HEK293 (cell line): ENCODE measurements at regions not wholly inside any gene's neighbourhood (a gene's known extent, or its start where the extent isn't known, plus 50 kb on each side); places are given as distances from the start of the nearest gene placed in this dataset.

Experiments used
- CTCF ChIA-PET: fragments of 350-600 bp; formaldehyde crosslinking; extraction: SDS; loops from one replicate; lab custom pipeline; 2021; ENCODE audit warnings: antibody characterized with exemption; lab: Yijun Ruan, JAX
- POLR2A ChIA-PET: fragments of 300-600 bp; formaldehyde crosslinking; extraction: SDS; loops from one replicate; lab custom pipeline; 2020; ENCODE audit warnings: antibody characterized with exemption, inconsistent platforms; lab: Yijun Ruan, JAX
- H3K27ac ChIP-seq: fragments of 200-500 bp; sonication (Bioruptor generic); 2 replicates; pipeline ENCODE4 v1.5.1; 2014; ENCODE audit warnings: low read depth, low read length, control low read depth, inconsistent platforms; ENCODE audit errors: extremely low read depth
- H3K36me3 ChIP-seq, 2 experiments: fragments of 200-500 bp in 1 of 2; sonication (Bioruptor generic) in 1 of 2; 1 replicate in 1 of 2; 2 replicates in 1 of 2; pipeline ENCODE4 v1.5.1; 2014 to 2017; ENCODE audit warnings: inconsistent platforms in 2 of 2, low read length in 2 of 2; ENCODE audit not compliant: control insufficient read depth in 2 of 2, insufficient read depth in 1 of 2
- H3K4me1 ChIP-seq: fragments of 200-500 bp; sonication (Bioruptor generic); 2 replicates; pipeline ENCODE4 v1.5.1; 2014; ENCODE audit warnings: mild to moderate bottlenecking, low read length, inconsistent platforms; ENCODE audit not compliant: control insufficient read depth, insufficient read depth
- H3K4me3 ChIP-seq: 2 replicates; pipeline ENCODE4 v1.5.1; 2011; ENCODE audit warnings: low read depth, mild to moderate bottlenecking, control low read depth, low read length, moderate library complexity
- H3K9me3 ChIP-seq: fragments of 200-500 bp; sonication (Bioruptor generic); 2 replicates; pipeline ENCODE4 v1.5.1; 2014; ENCODE audit warnings: low read depth, low read length, inconsistent platforms; ENCODE audit not compliant: control insufficient read depth, insufficient read depth
- GLI2 ChIP-seq: fragments of 450-650 bp; formaldehyde crosslinking; IDR thresholded peaks from 2 replicates; pipeline ENCODE4; 2017; ENCODE audit warnings: missing biosample characterization, missing genetic modification characterization, low read depth, borderline replicate concordance
- KLF10 ChIP-seq: fragments of 450-650 bp; IDR thresholded peaks from 2 replicates; pipeline ENCODE4 v1.5.1; 2018; ENCODE audit warnings: missing biosample characterization, mild to moderate bottlenecking, missing genetic modification characterization
- PRDM1 ChIP-seq: fragments of 450-650 bp; formaldehyde crosslinking; IDR thresholded peaks from 2 replicates; pipeline ENCODE4; 2016; ENCODE audit warnings: missing biosample characterization, missing genetic modification characterization
- PRDM2 ChIP-seq: fragments of 450-650 bp; formaldehyde crosslinking; IDR thresholded peaks from 2 replicates; pipeline ENCODE4 v1.5.1; 2016; ENCODE audit warnings: missing biosample characterization, missing genetic modification characterization, borderline replicate concordance
- ZBTB17 ChIP-seq: fragments of 450-650 bp; formaldehyde crosslinking; IDR thresholded peaks from 2 replicates; pipeline ENCODE4 v1.5.1; 2016; ENCODE audit warnings: missing biosample characterization, missing genetic modification characterization
- ZBTB21 ChIP-seq: fragments of 450-650 bp; formaldehyde crosslinking; IDR thresholded peaks from 2 replicates; pipeline ENCODE4 v1.5.1; 2017; ENCODE audit warnings: missing biosample characterization, missing genetic modification characterization
- ZBTB6 ChIP-seq: fragments of 450-650 bp; formaldehyde crosslinking; IDR thresholded peaks from 2 replicates; pipeline ENCODE4 v1.5.1; 2017; ENCODE audit warnings: missing biosample characterization, missing genetic modification characterization
- ZFP37 ChIP-seq: fragments of 450-650 bp; formaldehyde crosslinking; IDR thresholded peaks from 2 replicates; pipeline ENCODE4 v1.5.1; 2016; ENCODE audit warnings: missing biosample characterization, missing genetic modification characterization
- ZNF112 ChIP-seq: fragments of 450-650 bp; formaldehyde crosslinking; IDR thresholded peaks from 2 replicates; pipeline ENCODE4 v1.5.0; 2017; ENCODE audit warnings: missing biosample characterization, missing genetic modification characterization
- ZNF132 ChIP-seq: fragments of 450-650 bp; formaldehyde crosslinking; IDR thresholded peaks from 2 replicates; pipeline ENCODE4 v1.5.1; 2017; ENCODE audit warnings: missing biosample characterization, missing genetic modification characterization, borderline replicate concordance
- ZNF140 ChIP-seq: fragments of 450-650 bp; formaldehyde crosslinking; IDR thresholded peaks from 2 replicates; pipeline ENCODE4 v1.5.1; 2016; ENCODE audit warnings: missing biosample characterization, missing genetic modification characterization
- ZNF148 ChIP-seq: fragments of 450-650 bp; formaldehyde crosslinking; IDR thresholded peaks from 2 replicates; pipeline ENCODE4 v1.5.0; 2017; ENCODE audit warnings: missing biosample characterization, missing genetic modification characterization, borderline replicate concordance
- ZNF223 ChIP-seq: fragments of 450-650 bp; formaldehyde crosslinking; IDR thresholded peaks from 2 replicates; pipeline ENCODE4 v1.5.1; 2016; ENCODE audit warnings: missing biosample characterization, missing genetic modification characterization
- ZNF341 ChIP-seq: fragments of 450-650 bp; formaldehyde crosslinking; IDR thresholded peaks from 2 replicates; pipeline ENCODE4; 2016; ENCODE audit warnings: low read depth, missing biosample characterization, missing genetic modification characterization
- ZNF394 ChIP-seq: fragments of 450-650 bp; formaldehyde crosslinking; IDR thresholded peaks from 2 replicates; pipeline ENCODE4 v1.5.1; 2016; ENCODE audit warnings: missing biosample characterization, missing genetic modification characterization, mild to moderate bottlenecking, moderate library complexity, borderline replicate concordance
- ZNF426 ChIP-seq: fragments of 450-650 bp; formaldehyde crosslinking; IDR thresholded peaks from 2 replicates; pipeline ENCODE4 v1.5.1; 2017; ENCODE audit warnings: missing biosample characterization, missing genetic modification characterization, mild to moderate bottlenecking, inconsistent platforms, moderate library complexity
- ZNF558 ChIP-seq: fragments of 450-650 bp; formaldehyde crosslinking; IDR thresholded peaks from 2 replicates; pipeline ENCODE4 v1.5.1; 2016; ENCODE audit warnings: missing biosample characterization, missing genetic modification characterization
- ZNF776 ChIP-seq: fragments of 450-650 bp; formaldehyde crosslinking; IDR thresholded peaks from 2 replicates; pipeline ENCODE4 v1.5.0; 2017; ENCODE audit warnings: missing biosample characterization, missing genetic modification characterization, borderline replicate concordance
- ZNF777 ChIP-seq: fragments of 450-650 bp; formaldehyde crosslinking; IDR thresholded peaks from 2 replicates; pipeline ENCODE4 v1.5.1; 2017; ENCODE audit warnings: missing biosample characterization, missing genetic modification characterization, borderline replicate concordance
- ZSCAN16 ChIP-seq: fragments of 450-650 bp; formaldehyde crosslinking; IDR thresholded peaks from 2 replicates; pipeline ENCODE4 v1.5.1; 2016; ENCODE audit warnings: missing biosample characterization, missing genetic modification characterization
- ZSCAN4 ChIP-seq: fragments of 450-650 bp; formaldehyde crosslinking; IDR thresholded peaks from 2 replicates; pipeline ENCODE4 v1.5.1; 2017; ENCODE audit warnings: missing biosample characterization, missing genetic modification characterization

DNA sequence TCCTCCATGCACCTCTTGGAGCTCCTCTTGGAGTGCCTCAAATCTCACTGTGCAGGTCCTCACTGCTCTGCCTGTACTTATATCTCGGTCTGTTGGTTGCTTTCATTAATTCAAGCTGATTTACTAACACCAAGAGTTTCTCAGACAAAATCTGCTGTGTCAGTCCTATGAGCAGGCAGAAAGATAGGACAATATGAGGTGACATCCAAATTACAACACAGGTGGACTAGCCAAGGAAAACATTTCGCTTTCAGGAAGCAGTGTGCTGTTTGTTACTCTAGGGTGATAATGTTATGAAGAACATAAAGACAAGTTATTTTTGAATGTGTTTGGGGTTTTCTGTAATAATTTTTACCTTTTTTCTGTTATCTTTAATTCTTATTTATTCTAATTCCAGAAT, 264.1 kb upstream of the ANKH start (continued):
- TF ChIP-seq ZNF394 (no peak), KLF10 (tag by site-specific recombination) (no peak), ZNF132 (tag by site-specific recombination) (no peak), ZBTB17 (tag by site-specific recombination) (no peak), ZNF341 (tag by site-specific recombination) (no peak), ZNF112 (tag by site-specific recombination) (no peak)

DNA sequence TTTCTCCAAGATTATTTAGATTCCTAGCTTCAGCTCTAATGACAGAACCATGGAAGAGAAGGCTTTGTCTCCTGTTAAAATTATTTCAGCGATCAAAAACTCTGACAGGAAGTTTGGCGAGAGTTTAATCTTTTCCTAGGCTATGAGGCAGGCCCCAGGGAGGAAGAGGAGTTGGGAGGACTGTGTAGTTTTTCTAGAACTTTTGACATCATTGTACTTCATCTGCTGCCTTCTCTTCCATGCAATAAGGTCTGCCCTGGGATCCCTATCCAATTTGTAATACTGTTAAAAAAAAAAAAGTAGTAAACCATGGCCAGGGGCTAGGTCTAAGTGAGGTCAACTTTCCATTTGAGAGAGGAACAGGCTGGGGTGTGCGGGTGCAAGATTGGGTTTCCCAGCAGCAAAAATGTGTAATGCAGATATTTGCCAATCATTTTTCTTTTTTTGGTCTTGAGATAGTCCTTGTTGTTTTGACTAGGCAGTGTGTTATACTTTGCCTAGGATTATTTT, 261.9 kb upstream of the ANKH start:
- Histone ChIP-seq H3K9me3 (no peaks in the 10 kb centered on the region), H3K4me3 (no peak overlapping the region), H3K4me1 (no peaks in the 10 kb centered on the region), H3K36me3 (no peaks in the 10 kb centered on the region), H3K27ac (no peak overlapping the region)
- ChIA-PET POLR2A (no interaction called here), CTCF (interaction anchor here (1.8 kb wide), 1 partner anchor 10 kb away, joined by 5 read pairs; no protein-coding TSS in a partner anchor)
- TF ChIP-seq ZBTB21 (tag by site-specific recombination): no peak
- no peak for TF ChIP-seq ZNF223 (tag by site-specific recombination)
- no peak for TF ChIP-seq ZNF776 (tag by site-specific recombination)
- no peak for TF ChIP-seq PRDM1 (tag by site-specific recombination)
- TF ChIP-seq ZSCAN16 (tag by site-specific recombination): no peak
- TF ChIP-seq ZFP37 (tag by site-specific recombination): no peak
- no peak for TF ChIP-seq ZBTB6 (tag by site-specific recombination)
- no peak for TF ChIP-seq ZNF394
- no peak for TF ChIP-seq GLI2 (tag by site-specific recombination)
- TF ChIP-seq ZNF140 (tag by site-specific recombination): no peak

DNA sequence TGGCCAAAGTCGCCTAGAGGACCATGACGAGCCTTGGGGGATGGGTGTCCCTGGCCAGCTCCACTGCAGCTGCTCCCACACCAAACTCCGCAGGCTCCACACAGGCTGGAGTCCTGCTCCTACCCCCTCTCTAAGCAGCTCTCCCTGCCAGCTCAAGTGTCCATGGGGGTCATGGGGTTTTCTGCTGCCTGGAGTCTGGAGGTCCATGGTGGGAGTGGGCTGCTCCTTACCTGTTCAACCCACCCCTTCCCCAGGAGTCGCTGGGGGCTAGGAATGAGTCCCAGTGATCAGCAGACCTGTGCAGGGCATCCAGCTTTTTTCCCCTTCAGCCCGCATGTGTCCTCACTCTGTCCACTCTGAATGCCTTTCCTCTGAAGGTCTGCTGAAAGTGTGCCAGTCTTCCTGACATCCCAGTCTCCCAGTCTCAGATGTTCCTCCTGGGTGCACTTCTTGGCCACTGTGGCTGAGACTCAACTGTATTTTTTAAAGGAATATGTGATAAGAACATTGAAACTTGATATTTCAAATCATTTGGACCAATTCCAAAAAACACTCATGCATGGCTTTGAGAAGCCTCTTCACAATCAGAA, 261.3 kb upstream of the ANKH start:
- no peaks in the 10 kb centered on the region for H3K36me3 ChIP-seq
- no peaks in the 10 kb centered on the region for H3K9me3 ChIP-seq
- ChIA-PET CTCF (interaction anchor here (0.5 to 1.8 kb wide), 3 partner anchors 9 to 1712 kb away, joined by 3 to 6 read pairs (median 5); no protein-coding TSS in a partner anchor), POLR2A (no interaction called here)
- no peaks in the 10 kb centered on the region for H3K4me1 ChIP-seq
- no peak overlapping the region for H3K4me3 ChIP-seq
- TF ChIP-seq ZNF426 (tag by site-specific recombination): no peak
- TF ChIP-seq PRDM2 (tag by site-specific recombination): no peak
- TF ChIP-seq ZNF777 (tag by site-specific recombination): no peak
- no peak for TF ChIP-seq ZNF558 (tag by site-specific recombination)
- TF ChIP-seq ZBTB21 (tag by site-specific recombination): no peak
- TF ChIP-seq ZSCAN4 (tag by site-specific recombination): no peak
- no peak for TF ChIP-seq ZNF148 (tag by site-specific recombination)
- H3K27ac ChIP-seq: no peak overlapping the region
